HCT116 (cell line): ENCODE measurements at regions not wholly inside any gene's neighbourhood (a gene's known extent, or its start where the extent isn't known, plus 50 kb on each side); places are given as distances from the start of the nearest gene placed in this dataset.

Experiments
- ATAC-seq: fragments of 200-7000 bp; cut with Tn5 transposase; 2 replicates; pipeline ENCODE4 v1.9.1; 2020; ENCODE audit warnings: mild to moderate bottlenecking, moderate library complexity
- BruUV-seq: library from RNA; stranded (reverse); fragments of 400-500 nt; replicated peaks from 2 replicates; lab custom pipeline; 2021; lab: Mats Ljungman, UMichigan
- CTCF ChIA-PET: fragments of 300-600 bp; sonication (Branson Sonifier 250); formaldehyde crosslinking; loops from one replicate; lab custom pipeline; 2021; ENCODE audit warnings: antibody characterized with exemption; lab: Charles Lee
- POLR2A ChIA-PET: fragments of 300-600, 350-600 bp; sonication (Branson Sonifier 250); formaldehyde crosslinking; loops from one replicate; lab custom pipeline; 2021; ENCODE audit warnings: antibody characterized with exemption; lab: Charles Lee
- RAD21 ChIA-PET, 2 experiments: fragments of 300-600 bp; sonication (Branson Sonifier 250); formaldehyde crosslinking; loops; one replicate each; lab custom pipeline; 2023; ENCODE audit warnings: low total read pairs in 2 of 2; ENCODE audit not compliant: uncharacterized antibody in 2 of 2, unreplicated experiment in 2 of 2, low non-redundant PET in 1 of 2; lab: Charles Lee
- DNase-seq: peaks from one replicate; pipeline ENCODE4 v3.0.0-alpha.2; 2010; ENCODE audit warnings: low read depth, low spot score
- H2AFZ ChIP-seq: fragments of 200-600 bp; shearing (Covaris generic), sonication (generic); 2 replicates; pipeline ENCODE4 v1.6.1; 2017; ENCODE audit warnings: low read depth, mixed run types, mixed read lengths, antibody characterized with exemption, low read length; ENCODE audit not compliant: poor library complexity, severe bottlenecking
- H3K27ac ChIP-seq: 2 replicates; pipeline ENCODE4 v1.5.1; 2012; ENCODE audit warnings: low read depth, low read length
- H3K27me3 ChIP-seq: fragments of 200-600 bp; sonication (generic); 2 replicates; pipeline ENCODE4 v1.6.1; 2016; ENCODE audit warnings: mixed run types, low read length, mixed read lengths; ENCODE audit not compliant: insufficient read depth
- H3K36me3 ChIP-seq, 2 experiments: fragments of 200-500 bp in 1 of 2; fragments of 200-600 bp in 1 of 2; sonication (Bioruptor generic) in 1 of 2; sonication (generic) in 1 of 2; 2 replicates each; pipeline versions ENCODE4 v1.5.1 to v1.6.1; 2014 to 2016; ENCODE audit warnings: low read length in 2 of 2, inconsistent platforms in 1 of 2, mixed read lengths in 1 of 2, mixed run types in 1 of 2; ENCODE audit not compliant: insufficient read depth in 2 of 2, control insufficient read depth in 1 of 2
- H3K4me1 ChIP-seq, 2 experiments: fragments of 200-600 bp in 1 of 2; sonication (generic) in 1 of 2; 2 replicates each; pipeline versions ENCODE4 v1.5.1 to v1.6.1; 2012 to 2017; ENCODE audit warnings: low read length in 2 of 2, inconsistent platforms in 1 of 2, mild to moderate bottlenecking in 1 of 2, mixed read lengths in 1 of 2, mixed run types in 1 of 2, moderate library complexity in 1 of 2; ENCODE audit not compliant: insufficient read depth in 2 of 2, control insufficient read depth in 1 of 2
- H3K4me2 ChIP-seq: fragments of 200-600 bp; sonication (generic); 2 replicates; pipeline ENCODE4 v1.6.1; 2017; ENCODE audit warnings: mixed run types, low read length, mixed read lengths
- H3K4me3 ChIP-seq, 2 experiments: fragments of 200-600 bp in 1 of 2; sonication (generic) in 1 of 2; replicated peaks in 1 of 2; 2 replicates each; pipeline ENCODE4 v1.5.1; 2011 to 2016; ENCODE audit warnings: low read length in 2 of 2, control low read depth in 1 of 2, low read depth in 1 of 2, mild to moderate bottlenecking in 1 of 2, mixed read lengths in 1 of 2, mixed run types in 1 of 2
- H3K79me2 ChIP-seq: fragments of 200-600 bp; sonication (generic); 2 replicates; pipeline ENCODE4 v1.6.1; 2017; ENCODE audit warnings: mild to moderate bottlenecking, mixed run types, low read length, moderate library complexity, mixed read lengths; ENCODE audit not compliant: insufficient read depth
- H3K9ac ChIP-seq: fragments of 200-600 bp; sonication (generic); 2 replicates; pipeline ENCODE4 v1.6.1; 2016; ENCODE audit warnings: low read length, mixed read lengths
- H3K9me2 ChIP-seq: fragments of 200-600 bp; sonication (generic), shearing (Covaris generic); 2 replicates; pipeline ENCODE4 v1.6.1; 2017; ENCODE audit warnings: mixed run types, mild to moderate bottlenecking, moderate library complexity; ENCODE audit not compliant: insufficient read depth
- H3K9me3 ChIP-seq, 2 experiments: fragments of 200-500 bp in 1 of 2; fragments of 200-600 bp in 1 of 2; sonication (Bioruptor generic) in 1 of 2; sonication (generic) in 1 of 2; 2 replicates each; pipeline ENCODE4 v1.6.1; 2014 to 2017; ENCODE audit warnings: low read length in 2 of 2, mixed read lengths in 2 of 2, inconsistent platforms in 1 of 2, low read depth in 1 of 2, mild to moderate bottlenecking in 1 of 2, mixed run types in 1 of 2, moderate library complexity in 1 of 2; ENCODE audit not compliant: control insufficient read depth in 1 of 2, insufficient read depth in 1 of 2
- H4K20me1 ChIP-seq: fragments of 200-600 bp; sonication (generic), shearing (Covaris generic); 2 replicates; pipeline ENCODE4 v1.6.1; 2017; ENCODE audit warnings: mixed run types, mild to moderate bottlenecking, moderate library complexity; ENCODE audit not compliant: insufficient read depth
- CEBPB ChIP-seq: IDR thresholded peaks from 2 replicates; pipeline ENCODE4 v1.6.1; 2012; ENCODE audit warnings: low read depth
- EGR1 ChIP-seq: IDR thresholded peaks from 2 replicates; pipeline ENCODE4 v1.6.1; 2012; ENCODE audit warnings: low read depth
- EZH2phosphoT487 ChIP-seq: fragments of 200-600 bp; IDR thresholded peaks from 2 replicates; pipeline ENCODE4 v1.6.1; 2018; ENCODE audit warnings: antibody characterized with exemption, borderline replicate concordance
- FOSL1 ChIP-seq: IDR thresholded peaks from 2 replicates; pipeline ENCODE4 v1.6.1; 2012; ENCODE audit warnings: low read depth
- RAD21 ChIP-seq: IDR thresholded peaks from 2 replicates; pipeline ENCODE4 v1.6.1; 2012; ENCODE audit warnings: low read depth, mild to moderate bottlenecking
- SRF ChIP-seq: IDR thresholded peaks from 2 replicates; pipeline ENCODE4 v1.6.1; 2012; ENCODE audit warnings: low read depth
- TCF7L2 ChIP-seq: IDR thresholded peaks from 2 replicates; pipeline ENCODE4 v1.7.0; 2011; ENCODE audit warnings: borderline replicate concordance, inconsistent platforms; ENCODE audit not compliant: insufficient read depth, insufficient read length; ENCODE audit errors: extremely low read depth
- ZFX ChIP-seq: fragments of 450-650 bp; IDR thresholded peaks from 2 replicates; pipeline ENCODE4 v1.6.1; 2017
- ZNF274 ChIP-seq: fragments of 200-500 bp; sonication (Bioruptor generic); IDR thresholded peaks from 2 replicates; pipeline ENCODE4 v1.6.1; 2014; ENCODE audit warnings: mild to moderate bottlenecking, low read depth, low read length, inconsistent platforms
- intact Hi-C: fragments of 100-400 bp; cut with micrococcal nuclease; formaldehyde crosslinking; loops from 2 replicates; pipeline ENCODE4 v1.10.0; 2022
- TF ChIP-seq, protein P1 (sequence below): IDR thresholded peaks from 2 replicates; pipeline ENCODE4 v1.6.1; 2012; ENCODE audit warnings: low read depth
- TF ChIP-seq, protein P2 (sequence below): IDR thresholded peaks from 2 replicates; pipeline ENCODE4 v1.6.1; 2011; ENCODE audit warnings: mild to moderate bottlenecking, low read length, moderate library complexity; ENCODE audit not compliant: insufficient replicate concordance; ENCODE audit errors: extremely low read depth

DNA sequence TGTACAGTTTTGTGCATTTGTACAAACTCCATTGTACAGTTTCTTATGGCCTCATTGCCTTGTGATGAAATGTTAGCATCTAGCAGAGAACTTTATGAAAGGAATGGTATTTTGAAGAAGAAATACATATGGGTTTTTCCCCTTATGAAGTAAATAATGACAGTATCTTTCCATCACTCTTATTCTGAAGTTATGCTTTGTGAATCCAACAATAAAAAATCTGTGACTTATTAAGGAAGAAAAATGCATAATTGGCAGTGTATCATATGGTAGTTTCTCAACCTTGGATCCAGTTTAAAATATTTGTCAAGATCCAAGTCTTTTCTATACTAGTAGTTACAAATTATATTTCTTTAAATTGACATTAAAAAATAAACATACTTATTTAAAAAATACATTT is 859.1 kb upstream of the FLRT2 start:
- no peaks in the 10 kb centered on the region for H4K20me1 ChIP-seq
- ChIA-PET RAD21 (no interaction called here), POLR2A (no interaction called here), CTCF (no interaction called here)
- no peak overlapping the region for H3K27ac ChIP-seq
- no peak for ATAC-seq
- H3K9me2 ChIP-seq = no peaks in the 10 kb centered on the region
- no peaks in the 10 kb centered on the region for H3K36me3 ChIP-seq
- DNase-seq = no peak
- BruUV-seq = no TSS peak
- no peaks in the 10 kb centered on the region for H3K27me3 ChIP-seq
- no peak overlapping the region for H3K4me2 ChIP-seq
- H3K4me1 ChIP-seq = no peaks in the 10 kb centered on the region
- no peak overlapping the region for H3K4me3 ChIP-seq
- intact Hi-C loops = no loop called here
- peaks cover 10 to 15% of the 10 kb centered on the region in 2 experiments; a peak in 2 of 4 replicates for H3K9me3 ChIP-seq
- H3K79me2 ChIP-seq = no peaks in the 10 kb centered on the region
- TF ChIP-seq ZNF274 (no peak), TCF7L2 (no peak), FOSL1 (no peak), EGR1 (no peak), EZH2phosphoT487 (no peak), RAD21 (no peak), CEBPB (no peak), SRF (no peak), ZFX (no peak)
- TF ChIP-seq, protein P1, sequence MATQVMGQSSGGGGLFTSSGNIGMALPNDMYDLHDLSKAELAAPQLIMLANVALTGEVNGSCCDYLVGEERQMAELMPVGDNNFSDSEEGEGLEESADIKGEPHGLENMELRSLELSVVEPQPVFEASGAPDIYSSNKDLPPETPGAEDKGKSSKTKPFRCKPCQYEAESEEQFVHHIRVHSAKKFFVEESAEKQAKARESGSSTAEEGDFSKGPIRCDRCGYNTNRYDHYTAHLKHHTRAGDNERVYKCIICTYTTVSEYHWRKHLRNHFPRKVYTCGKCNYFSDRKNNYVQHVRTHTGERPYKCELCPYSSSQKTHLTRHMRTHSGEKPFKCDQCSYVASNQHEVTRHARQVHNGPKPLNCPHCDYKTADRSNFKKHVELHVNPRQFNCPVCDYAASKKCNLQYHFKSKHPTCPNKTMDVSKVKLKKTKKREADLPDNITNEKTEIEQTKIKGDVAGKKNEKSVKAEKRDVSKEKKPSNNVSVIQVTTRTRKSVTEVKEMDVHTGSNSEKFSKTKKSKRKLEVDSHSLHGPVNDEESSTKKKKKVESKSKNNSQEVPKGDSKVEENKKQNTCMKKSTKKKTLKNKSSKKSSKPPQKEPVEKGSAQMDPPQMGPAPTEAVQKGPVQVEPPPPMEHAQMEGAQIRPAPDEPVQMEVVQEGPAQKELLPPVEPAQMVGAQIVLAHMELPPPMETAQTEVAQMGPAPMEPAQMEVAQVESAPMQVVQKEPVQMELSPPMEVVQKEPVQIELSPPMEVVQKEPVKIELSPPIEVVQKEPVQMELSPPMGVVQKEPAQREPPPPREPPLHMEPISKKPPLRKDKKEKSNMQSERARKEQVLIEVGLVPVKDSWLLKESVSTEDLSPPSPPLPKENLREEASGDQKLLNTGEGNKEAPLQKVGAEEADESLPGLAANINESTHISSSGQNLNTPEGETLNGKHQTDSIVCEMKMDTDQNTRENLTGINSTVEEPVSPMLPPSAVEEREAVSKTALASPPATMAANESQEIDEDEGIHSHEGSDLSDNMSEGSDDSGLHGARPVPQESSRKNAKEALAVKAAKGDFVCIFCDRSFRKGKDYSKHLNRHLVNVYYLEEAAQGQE = no peak
- TF ChIP-seq, protein P2, sequence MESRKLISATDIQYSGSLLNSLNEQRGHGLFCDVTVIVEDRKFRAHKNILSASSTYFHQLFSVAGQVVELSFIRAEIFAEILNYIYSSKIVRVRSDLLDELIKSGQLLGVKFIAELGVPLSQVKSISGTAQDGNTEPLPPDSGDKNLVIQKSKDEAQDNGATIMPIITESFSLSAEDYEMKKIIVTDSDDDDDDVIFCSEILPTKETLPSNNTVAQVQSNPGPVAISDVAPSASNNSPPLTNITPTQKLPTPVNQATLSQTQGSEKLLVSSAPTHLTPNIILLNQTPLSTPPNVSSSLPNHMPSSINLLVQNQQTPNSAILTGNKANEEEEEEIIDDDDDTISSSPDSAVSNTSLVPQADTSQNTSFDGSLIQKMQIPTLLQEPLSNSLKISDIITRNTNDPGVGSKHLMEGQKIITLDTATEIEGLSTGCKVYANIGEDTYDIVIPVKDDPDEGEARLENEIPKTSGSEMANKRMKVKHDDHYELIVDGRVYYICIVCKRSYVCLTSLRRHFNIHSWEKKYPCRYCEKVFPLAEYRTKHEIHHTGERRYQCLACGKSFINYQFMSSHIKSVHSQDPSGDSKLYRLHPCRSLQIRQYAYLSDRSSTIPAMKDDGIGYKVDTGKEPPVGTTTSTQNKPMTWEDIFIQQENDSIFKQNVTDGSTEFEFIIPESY = no peak
- no peak overlapping the region for H2AFZ ChIP-seq
- no peak overlapping the region for H3K9ac ChIP-seq
